Astrocyte of the cerebellum (primary cell): ENCODE measurements at regions not wholly inside any gene's neighbourhood (a gene's known extent, or its start where the extent isn't known, plus 50 kb on each side); places are given as distances from the start of the nearest gene placed in this dataset.

Experiments
- DNase-seq: peaks from one replicate; pipeline ENCODE4 v3.0.0-alpha.2; 2011; ENCODE audit warnings: low read depth
- H3K4me3 ChIP-seq: 2 replicates; pipeline ENCODE4 v1.5.1; 2011; ENCODE audit warnings: mild to moderate bottlenecking, low read depth, low read length, moderate library complexity
- in situ Hi-C: cut with HindIII; loops from 2 replicates; pipeline ENCODE4 v1.10.0; 2017; ENCODE audit warnings: low sequenced_read_pairs
- TF ChIP-seq, protein P1 (sequence below): IDR thresholded peaks from 2 replicates; pipeline ENCODE4 v1.5.1; 2012; ENCODE audit warnings: low read length, low read depth, moderate library complexity, mild to moderate bottlenecking; ENCODE audit errors: missing control alignments

DNA sequence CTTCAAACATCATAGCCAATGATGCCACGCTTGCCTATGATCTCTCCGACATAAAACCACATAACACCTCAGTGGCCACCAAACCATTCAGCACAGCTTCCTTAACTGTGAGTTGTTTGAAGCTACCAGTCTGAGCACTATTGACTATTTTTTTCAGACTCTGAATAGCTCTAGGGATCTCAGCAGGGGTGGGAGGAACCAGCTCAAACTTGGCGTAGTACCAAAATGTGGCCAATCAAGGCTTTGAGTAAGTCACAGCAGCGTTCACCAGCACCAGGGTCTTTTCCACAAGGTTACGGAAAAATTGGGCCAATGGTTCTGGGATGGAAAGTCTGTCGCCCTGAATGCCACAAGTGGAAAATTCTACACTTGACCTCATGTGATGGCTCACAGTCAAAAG lies 70.6 kb downstream of the SMPDL3A start:
- in situ Hi-C loops, result no loop called here
- DNase-seq, result no peak
- no peak overlapping the region for H3K4me3 ChIP-seq
- TF ChIP-seq, protein P1, sequence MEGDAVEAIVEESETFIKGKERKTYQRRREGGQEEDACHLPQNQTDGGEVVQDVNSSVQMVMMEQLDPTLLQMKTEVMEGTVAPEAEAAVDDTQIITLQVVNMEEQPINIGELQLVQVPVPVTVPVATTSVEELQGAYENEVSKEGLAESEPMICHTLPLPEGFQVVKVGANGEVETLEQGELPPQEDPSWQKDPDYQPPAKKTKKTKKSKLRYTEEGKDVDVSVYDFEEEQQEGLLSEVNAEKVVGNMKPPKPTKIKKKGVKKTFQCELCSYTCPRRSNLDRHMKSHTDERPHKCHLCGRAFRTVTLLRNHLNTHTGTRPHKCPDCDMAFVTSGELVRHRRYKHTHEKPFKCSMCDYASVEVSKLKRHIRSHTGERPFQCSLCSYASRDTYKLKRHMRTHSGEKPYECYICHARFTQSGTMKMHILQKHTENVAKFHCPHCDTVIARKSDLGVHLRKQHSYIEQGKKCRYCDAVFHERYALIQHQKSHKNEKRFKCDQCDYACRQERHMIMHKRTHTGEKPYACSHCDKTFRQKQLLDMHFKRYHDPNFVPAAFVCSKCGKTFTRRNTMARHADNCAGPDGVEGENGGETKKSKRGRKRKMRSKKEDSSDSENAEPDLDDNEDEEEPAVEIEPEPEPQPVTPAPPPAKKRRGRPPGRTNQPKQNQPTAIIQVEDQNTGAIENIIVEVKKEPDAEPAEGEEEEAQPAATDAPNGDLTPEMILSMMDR, result no peak

DNA sequence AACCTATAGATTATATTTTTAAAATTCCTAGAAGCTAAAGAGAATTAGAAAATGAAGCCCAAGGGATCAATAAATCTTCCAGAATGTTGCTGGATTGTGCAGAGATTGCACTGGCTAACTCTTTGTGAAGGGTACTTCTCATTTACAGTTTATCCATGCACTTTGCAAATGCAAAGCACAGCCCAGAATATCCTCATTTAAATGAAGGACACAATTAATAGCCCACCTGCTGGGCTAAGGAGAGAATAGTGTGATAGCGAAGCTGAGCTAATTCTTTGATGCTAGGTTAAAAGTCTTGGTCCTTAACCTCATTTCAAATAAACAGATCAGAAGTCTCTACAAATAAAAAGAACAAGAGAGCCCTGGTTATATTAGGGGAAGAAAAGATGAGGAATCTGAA lies 72.5 kb downstream of the SMPDL3A start:
- no peak overlapping the region for H3K4me3 ChIP-seq
- no peak for DNase-seq
- TF ChIP-seq, protein P1, result no peak
- in situ Hi-C loops, result no loop called here

DNA sequence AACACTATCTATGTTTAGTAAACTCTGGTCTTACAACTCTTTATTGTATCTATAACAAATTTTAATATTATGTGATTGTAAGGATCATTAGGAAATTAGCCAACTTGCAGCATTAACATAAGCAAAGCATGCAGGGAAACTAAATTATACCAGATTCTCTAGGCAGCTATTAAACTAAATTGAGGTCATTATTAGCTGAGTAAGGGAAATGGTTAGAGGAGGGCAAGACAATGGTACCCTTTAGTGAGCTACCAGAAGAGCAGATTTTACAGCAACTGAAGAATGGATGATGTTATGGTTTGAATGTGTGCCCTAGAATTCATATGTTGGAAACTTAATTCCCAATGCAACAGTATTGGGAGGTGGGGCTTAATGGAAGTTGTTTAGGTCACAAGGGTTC lies 79.1 kb downstream of the SMPDL3A start:
- H3K4me3 ChIP-seq, result no peak overlapping the region
- no peak for DNase-seq
- TF ChIP-seq, protein P1, result no peak
- in situ Hi-C loops, result no loop called here

DNA sequence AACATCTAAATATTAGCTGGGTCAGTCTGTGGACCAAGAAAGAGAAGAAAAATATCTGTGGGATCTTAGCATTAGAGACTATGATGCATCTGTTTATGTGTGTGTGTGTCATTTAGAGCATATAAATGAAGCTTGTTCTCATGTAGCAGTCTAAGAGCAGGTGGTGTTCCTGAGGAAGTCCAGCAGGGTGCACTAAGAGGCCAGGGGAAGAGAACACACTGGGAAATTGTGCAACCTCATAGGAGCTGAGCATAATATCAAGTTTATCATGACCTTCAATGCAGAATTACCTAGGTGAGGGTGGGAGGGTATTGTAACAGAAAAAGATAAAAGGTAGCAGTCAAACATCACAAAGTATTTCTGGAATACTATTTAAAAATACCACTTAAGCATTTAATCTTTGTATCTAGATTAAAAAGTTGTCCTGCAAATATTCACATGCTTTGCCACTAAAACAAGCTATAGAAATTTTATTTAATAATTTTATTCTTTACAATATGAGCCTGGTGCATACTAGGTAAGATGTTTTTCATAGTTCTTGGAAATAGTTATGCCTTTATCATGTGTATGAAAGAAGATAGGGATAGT lies 80.5 kb downstream of the SMPDL3A start:
- no peak overlapping the region for H3K4me3 ChIP-seq
- TF ChIP-seq, protein P1, result peak; percentile 76
- in situ Hi-C loops, result no loop called here
- peak; percentile 36 for DNase-seq

DNA sequence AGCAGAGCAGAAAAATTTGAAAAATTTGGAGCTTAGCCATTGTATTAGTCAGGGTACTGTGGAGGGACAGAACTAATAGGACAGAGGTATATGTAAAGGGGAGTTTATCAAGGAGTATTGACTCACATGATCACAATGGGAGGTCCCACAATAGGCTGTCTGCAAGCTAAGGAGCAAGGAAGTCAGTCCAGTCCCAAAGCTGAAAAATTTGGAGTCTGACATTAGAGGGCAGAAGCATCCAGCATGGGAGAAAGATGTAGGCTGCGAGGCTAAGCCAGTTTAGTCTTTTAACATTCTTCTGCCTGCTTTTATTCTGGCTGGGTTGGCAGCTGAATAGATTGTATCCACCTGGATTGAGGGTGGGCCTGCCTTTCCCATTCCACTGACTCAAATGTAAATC lies 82.0 kb downstream of the SMPDL3A start:
- DNase-seq, result no peak
- in situ Hi-C loops, result no loop called here
- TF ChIP-seq, protein P1, result no peak
- H3K4me3 ChIP-seq, result no peak overlapping the region

DNA sequence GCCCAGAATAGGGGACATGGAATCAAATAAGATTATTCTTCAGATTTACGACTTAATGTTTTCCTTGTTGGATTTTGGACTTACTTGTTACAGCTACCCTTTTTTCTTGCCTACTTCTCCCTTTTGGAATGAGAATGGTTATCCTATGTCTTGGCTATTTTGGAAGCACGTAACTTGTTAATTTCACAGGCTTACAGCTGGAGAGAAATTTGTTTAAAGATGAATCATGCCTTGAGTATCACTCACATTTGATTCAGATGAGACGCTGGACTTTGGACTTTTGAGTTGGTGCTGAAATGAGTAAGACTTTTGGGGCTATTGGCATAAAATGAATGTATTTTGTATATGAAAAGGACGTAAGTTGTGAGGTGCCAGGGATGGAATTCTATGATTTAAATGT lies 83.3 kb downstream of the SMPDL3A start:
- no peak overlapping the region for H3K4me3 ChIP-seq
- in situ Hi-C loops, result no loop called here
- DNase-seq, result no peak
- TF ChIP-seq, protein P1, result no peak
